GM10248 (cell line): ENCODE measurements at regions not wholly inside any gene's neighbourhood (a gene's known extent, or its start where the extent isn't known, plus 50 kb on each side); places are given as distances from the start of the nearest gene placed in this dataset.

Source experiments
- CTCF ChIA-PET: fragments of 300-600 bp; sonication (Branson Sonifier 250); formaldehyde crosslinking; extraction: SDS; loops from one replicate; lab custom pipeline; 2021; ENCODE audit warnings: antibody characterized with exemption; lab: Yijun Ruan, JAX
- POLR2A ChIA-PET: fragments of 350-650 bp; sonication (Branson Sonifier 250); formaldehyde crosslinking; extraction: SDS; loops from one replicate; lab custom pipeline; 2020; ENCODE audit warnings: antibody characterized with exemption; lab: Yijun Ruan, JAX
- DNase-seq: peaks from one replicate; pipeline ENCODE4 v3.0.0; 2012; ENCODE audit errors: extremely low spot score
- CTCF ChIP-seq: IDR thresholded peaks from 2 replicates; pipeline ENCODE4 v1.5.1; 2012; ENCODE audit warnings: mild to moderate bottlenecking, low read depth; ENCODE audit errors: extremely low read depth, missing control alignments, control extremely low read depth

GRCh38 chr18:26650310-26651268, 102.2 kb upstream of the KCTD1 start:
- no peak for TF ChIP-seq CTCF
- ChIA-PET CTCF (interaction anchor here (1.1 to 4.3 kb wide), 5 partner anchors 29 to 344 kb away, joined by 4 to 24 read pairs (median 7); no protein-coding TSS in a partner anchor), POLR2A (no interaction called here)
- no peak for DNase-seq

GRCh38 chr18:26649193-26649543, 100.8 kb upstream of the KCTD1 start:
- ChIA-PET CTCF (interaction anchor here (0.9 to 4.3 kb wide), 11 partner anchors 13 to 731 kb away, joined by 3 to 24 read pairs (median 4); no protein-coding TSS in a partner anchor), POLR2A (no interaction called here)
- no peak for DNase-seq
- TF ChIP-seq CTCF = no peak

GRCh38 chr18:26648509-26649192, 100.3 kb upstream of the KCTD1 start:
- TF ChIP-seq CTCF = no peak
- POLR2A ChIA-PET = no interaction called here
- CTCF ChIA-PET = interaction anchor here (0.9 to 4.3 kb wide), 10 partner anchors 13 to 730 kb away, joined by 3 to 24 read pairs (median 4); no protein-coding TSS in a partner anchor
- no peak for DNase-seq

GRCh38 chr18:26646901-26647300, 98.5 kb upstream of the KCTD1 start:
- POLR2A ChIA-PET = no interaction called here
- DNase-seq = no peak
- no peak for TF ChIP-seq CTCF
- CTCF ChIA-PET = interaction anchor here (1.2 to 2.7 kb wide), 5 partner anchors 9 to 340 kb away, joined by 3 to 10 read pairs (median 7); no protein-coding TSS in a partner anchor

GRCh38 chr18:26642440-26643348, 94.3 kb upstream of the KCTD1 start:
- no peak for DNase-seq
- ChIA-PET POLR2A (no interaction called here), CTCF (interaction anchor here (1.4 kb wide), 1 partner anchor 336 kb away, joined by 3 read pairs; no protein-coding TSS in a partner anchor)
- no peak for TF ChIP-seq CTCF
